ENCODE measurements at regions not wholly inside any gene's neighbourhood (a gene's known extent, or its start where the extent isn't known, plus 50 kb on each side); places are given as distances from the start of the nearest gene placed in this dataset.
"Not testable (repeated sequence)": the region's sequence is repeated elsewhere in the genome, so short reads cannot be mapped to it uniquely, and the experiment has no call there.

- Histone ChIP-seq H3K36me3 (ENCODE audit: control insufficient read depth in 2 of 3, insufficient read depth in 3 of 3, low read length in 3 of 3) (no peaks in the 10 kb centered on the region), H3K4me3 (ENCODE audit: low read length in 3 of 3) (no peak overlapping the region), H3K9ac (ENCODE audit: low read length in 3 of 3) (no peak overlapping the region), H3K4me1 (ENCODE audit: control insufficient read depth in 2 of 3, insufficient read depth in 2 of 3, low read depth in 1 of 3, low read length in 3 of 3) (no peaks in the 10 kb centered on the region), H3K27me3 (ENCODE audit: control insufficient read depth, insufficient read depth, low read length) (no peaks in the 10 kb centered on the region), H3K27ac (ENCODE audit: low read depth in 2 of 2, low read length in 2 of 2) (no peak overlapping the region), H3K9me3 (ENCODE audit: control insufficient read depth in 2 of 3, insufficient read depth in 1 of 3, low read length in 3 of 3) (no peaks in the 10 kb centered on the region)
- DNase-seq (peak in 1 of 5 donors; percentile 29), FAIRE-seq (no peak)
- no peak for TF ChIP-seq CTCF (IDR thresholded peaks at IDR 0.05; ENCODE audit: borderline replicate concordance, extremely low read depth, insufficient read depth)
- intact Hi-C loops (cut with DNase I) = no loop called here
Observed at GRCh38 chr7:68185631-68186456, 1189.2 kb downstream of the TYW1 start.

GRCh38 chr7:68187532-68187931, 1190.9 kb downstream of the TYW1 start:
- Histone ChIP-seq H3K4me3 (ENCODE audit: low read length in 3 of 3) (no peak overlapping the region), H3K27me3 (ENCODE audit: control insufficient read depth, insufficient read depth, low read length) (no peaks in the 10 kb centered on the region), H3K4me1 (ENCODE audit: control insufficient read depth in 2 of 3, insufficient read depth in 2 of 3, low read depth in 1 of 3, low read length in 3 of 3) (no peaks in the 10 kb centered on the region), H3K27ac (ENCODE audit: low read depth in 2 of 2, low read length in 2 of 2) (no peak overlapping the region), H3K9ac (ENCODE audit: low read length in 3 of 3) (no peak overlapping the region), H3K36me3 (ENCODE audit: control insufficient read depth in 2 of 3, insufficient read depth in 3 of 3, low read length in 3 of 3) (no peaks in the 10 kb centered on the region), H3K9me3 (ENCODE audit: control insufficient read depth in 2 of 3, insufficient read depth in 1 of 3, low read length in 3 of 3) (no peaks in the 10 kb centered on the region)
- TF ChIP-seq CTCF (IDR thresholded peaks at IDR 0.05; ENCODE audit: borderline replicate concordance, extremely low read depth, insufficient read depth) = no peak
- DNase-seq (no peak), FAIRE-seq (no peak)
- intact Hi-C loops (cut with DNase I) = no loop called here

GRCh38 chr7:68192941-68193340, 1196.3 kb downstream of the TYW1 start:
- TF ChIP-seq CTCF (IDR thresholded peaks at IDR 0.05; ENCODE audit: borderline replicate concordance, extremely low read depth, insufficient read depth) = no peak
- intact Hi-C loops (cut with DNase I) = no loop called here
- no peaks in the 10 kb centered on the region for H3K36me3 ChIP-seq (ENCODE audit: control insufficient read depth in 2 of 3, insufficient read depth in 3 of 3, low read length in 3 of 3)
- no peak overlapping the region for H3K27ac ChIP-seq (ENCODE audit: low read depth in 2 of 2, low read length in 2 of 2)
- H3K9ac ChIP-seq (ENCODE audit: low read length in 3 of 3) = no peak overlapping the region
- H3K4me3 ChIP-seq (ENCODE audit: low read length in 3 of 3) = no peak overlapping the region
- H3K9me3 ChIP-seq (ENCODE audit: control insufficient read depth in 2 of 3, insufficient read depth in 1 of 3, low read length in 3 of 3) = no peaks in the 10 kb centered on the region
- FAIRE-seq (no peak), DNase-seq (no peak)
- no peaks in the 10 kb centered on the region for H3K4me1 ChIP-seq (ENCODE audit: control insufficient read depth in 2 of 3, insufficient read depth in 2 of 3, low read depth in 1 of 3, low read length in 3 of 3)
- no peaks in the 10 kb centered on the region for H3K27me3 ChIP-seq (ENCODE audit: control insufficient read depth, insufficient read depth, low read length)

- H3K27ac ChIP-seq (ENCODE audit: low read depth in 2 of 2, low read length in 2 of 2); H3K27me3 ChIP-seq (ENCODE audit: control insufficient read depth, insufficient read depth, low read length); H3K4me3 ChIP-seq (ENCODE audit: low read length in 3 of 3); H3K9ac ChIP-seq (ENCODE audit: low read length in 3 of 3); FAIRE-seq; H3K9me3 ChIP-seq (ENCODE audit: control insufficient read depth in 2 of 3, insufficient read depth in 1 of 3, low read length in 3 of 3); intact Hi-C loops (cut with DNase I); H3K4me1 ChIP-seq (ENCODE audit: control insufficient read depth in 2 of 3, insufficient read depth in 2 of 3, low read depth in 1 of 3, low read length in 3 of 3); H3K36me3 ChIP-seq (ENCODE audit: control insufficient read depth in 2 of 3, insufficient read depth in 3 of 3, low read length in 3 of 3); DNase-seq: not testable (repeated sequence)
Observed at GRCh38 chr7:68195642-68196041, 1199.0 kb downstream of the TYW1 start.

Measured in kidney (tissue), 13 donors.